ENCODE measurements at regions not wholly inside any gene's neighbourhood (a gene's known extent, or its start where the extent isn't known, plus 50 kb on each side); places are given as distances from the start of the nearest gene placed in this dataset.

DNA sequence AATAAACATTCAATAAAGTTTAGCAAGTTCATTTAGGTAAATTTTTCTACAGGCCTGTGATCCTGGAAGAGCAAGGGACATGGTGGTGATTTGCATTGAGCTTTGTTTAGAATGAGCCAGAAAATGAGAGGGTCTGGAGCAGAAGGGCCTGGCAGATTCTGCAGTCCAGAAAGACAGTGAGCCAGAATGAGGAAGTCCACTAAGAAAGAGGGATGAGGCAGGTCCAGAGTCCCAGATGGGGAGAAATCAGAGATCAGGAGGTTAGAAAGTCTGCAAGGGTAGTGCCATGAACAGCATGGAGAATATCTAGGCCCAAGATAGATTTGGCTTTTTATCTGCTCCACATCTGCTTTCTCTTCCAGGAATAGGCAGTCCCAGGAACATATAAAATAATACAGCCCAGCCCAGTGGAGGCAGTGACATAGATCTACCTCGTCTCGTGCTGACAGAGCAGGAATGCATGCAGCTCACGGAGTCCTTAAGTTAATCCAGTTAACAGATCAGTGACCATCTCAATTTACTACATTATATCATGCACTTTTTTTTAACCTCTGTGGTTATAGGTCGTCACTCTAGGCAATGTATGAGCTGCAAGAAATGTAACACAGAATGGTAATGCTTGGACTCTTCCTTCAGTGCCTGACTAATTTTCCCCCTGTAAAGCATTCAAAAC, 429.0 kb downstream of the SUCLG1 start:
- POLR2A ChIA-PET: no interaction called here
- CTCF ChIA-PET: no interaction called here
- H3K27ac Mint-ChIP-seq: no peak overlapping the region
- no peak overlapping the region for H3K27ac ChIP-seq (ENCODE audit: low read depth in 1 of 2, low read length in 2 of 2)
- no peak for DNase-seq
- H3K36me3 Mint-ChIP-seq (ENCODE audit: low read depth): no peaks in the 10 kb centered on the region
- H3K27me3 ChIP-seq (ENCODE audit: control insufficient read depth in 1 of 2, insufficient read depth in 2 of 2, low read length in 2 of 2): no peaks in the 10 kb centered on the region
- no peaks in the 10 kb centered on the region for H3K9me3 Mint-ChIP-seq
- ATAC-seq (ENCODE audit: poor library complexity): no peak
- H3K4me3 ChIP-seq (ENCODE audit: low read length): no peak overlapping the region
- no peaks in the 10 kb centered on the region for H3K9me3 ChIP-seq (ENCODE audit: control insufficient read depth in 1 of 2, insufficient read depth in 1 of 2, low read length in 2 of 2)
- no peaks in the 10 kb centered on the region for H3K4me1 ChIP-seq (ENCODE audit: insufficient read depth, low read length)
- intact Hi-C loops (cut with DNase I, micrococcal nuclease): no loop called here
- H3K36me3 ChIP-seq (ENCODE audit: insufficient read depth, low read length): no peaks in the 10 kb centered on the region
- no peaks in the 10 kb centered on the region for H3K27me3 Mint-ChIP-seq
- no peak for TF ChIP-seq CTCF (IDR thresholded peaks at IDR 0.05)
- no peak overlapping the region for H3K4me3 Mint-ChIP-seq
- H3K4me1 Mint-ChIP-seq (ENCODE audit: low read depth): peaks cover 8% of the 10 kb centered on the region

DNA sequence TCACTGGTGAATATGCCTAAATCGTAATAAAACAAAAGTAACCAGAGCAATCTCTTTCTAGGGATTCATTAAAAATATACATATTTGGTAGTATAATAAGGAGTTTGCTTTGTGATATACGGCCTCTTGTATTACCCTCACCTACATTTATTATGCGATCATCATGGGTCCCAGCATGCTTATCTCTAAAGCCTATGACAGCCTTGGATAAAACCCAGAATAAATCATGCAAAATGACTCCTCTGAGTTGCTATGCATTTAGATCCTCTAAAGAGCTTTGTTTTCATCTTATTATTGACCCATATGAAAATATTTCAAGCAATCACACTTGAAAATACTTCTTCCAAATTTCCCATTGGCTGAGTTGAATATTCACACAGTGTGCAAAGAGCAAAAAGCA, 432.3 kb downstream of the SUCLG1 start:
- no peaks in the 10 kb centered on the region for H3K4me1 ChIP-seq (ENCODE audit: insufficient read depth, low read length)
- no peaks in the 10 kb centered on the region for H3K27me3 ChIP-seq (ENCODE audit: control insufficient read depth in 1 of 2, insufficient read depth in 2 of 2, low read length in 2 of 2)
- CTCF ChIA-PET: no interaction called here
- no peak for ATAC-seq (ENCODE audit: poor library complexity)
- no peaks in the 10 kb centered on the region for H3K36me3 ChIP-seq (ENCODE audit: insufficient read depth, low read length)
- H3K9me3 ChIP-seq (ENCODE audit: control insufficient read depth in 1 of 2, insufficient read depth in 1 of 2, low read length in 2 of 2): no peaks in the 10 kb centered on the region
- no peaks in the 10 kb centered on the region for H3K4me1 Mint-ChIP-seq (ENCODE audit: low read depth)
- H3K27me3 Mint-ChIP-seq: peaks cover 8% of the 10 kb centered on the region
- H3K36me3 Mint-ChIP-seq (ENCODE audit: low read depth): no peaks in the 10 kb centered on the region
- H3K9me3 Mint-ChIP-seq: no peaks in the 10 kb centered on the region
- POLR2A ChIA-PET: no interaction called here
- DNase-seq: no peak
- H3K4me3 Mint-ChIP-seq: no peak overlapping the region
- H3K27ac Mint-ChIP-seq: no peak overlapping the region
- intact Hi-C loops (cut with DNase I, micrococcal nuclease): no loop called here
- H3K27ac ChIP-seq (ENCODE audit: low read depth in 1 of 2, low read length in 2 of 2): no peak overlapping the region
- TF ChIP-seq CTCF (IDR thresholded peaks at IDR 0.05): no peak
- H3K4me3 ChIP-seq (ENCODE audit: low read length): no peak overlapping the region

DNA sequence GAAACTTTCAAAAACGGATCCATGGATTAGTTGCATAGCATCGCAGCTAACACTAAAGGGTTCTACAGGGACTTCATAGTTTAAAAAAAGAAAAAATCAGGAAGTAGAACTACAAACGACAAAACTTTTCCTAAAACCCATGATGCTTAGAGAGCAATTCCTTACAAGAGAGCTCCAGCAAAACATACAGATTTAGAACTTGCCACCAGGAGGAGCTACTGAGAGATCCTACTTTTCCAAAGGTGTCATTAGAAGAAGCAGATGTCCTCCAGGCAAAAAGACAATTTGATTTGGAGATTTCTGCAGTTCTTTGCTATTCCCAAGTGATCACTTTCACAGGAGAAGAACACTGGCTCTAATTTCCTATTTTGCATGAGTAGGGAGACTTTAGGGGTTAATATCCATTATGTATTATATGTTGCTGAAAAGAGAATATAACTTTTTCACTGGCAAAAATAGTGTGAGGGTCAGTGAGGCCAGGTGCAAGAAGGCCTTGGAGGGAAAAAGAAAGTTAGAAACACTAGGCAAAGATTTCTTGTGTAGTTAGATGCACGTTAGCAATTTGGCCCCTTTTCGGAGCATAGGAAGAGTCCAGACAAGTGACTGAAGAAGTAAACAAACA, 436.2 kb downstream of the SUCLG1 start:
- peaks cover 8% of the 10 kb centered on the region for H3K27me3 Mint-ChIP-seq
- ATAC-seq (ENCODE audit: poor library complexity) (no peak), DNase-seq (peak in 3 of 14 experiments; percentile 33 to 46 (median 43))
- H3K27ac Mint-ChIP-seq: no peak overlapping the region
- H3K27me3 ChIP-seq (ENCODE audit: control insufficient read depth in 1 of 2, insufficient read depth in 2 of 2, low read length in 2 of 2): no peaks in the 10 kb centered on the region
- H3K36me3 ChIP-seq (ENCODE audit: insufficient read depth, low read length): no peaks in the 10 kb centered on the region
- no peaks in the 10 kb centered on the region for H3K9me3 ChIP-seq (ENCODE audit: control insufficient read depth in 1 of 2, insufficient read depth in 1 of 2, low read length in 2 of 2)
- H3K36me3 Mint-ChIP-seq (ENCODE audit: low read depth): no peaks in the 10 kb centered on the region
- POLR2A ChIA-PET: no interaction called here
- TF ChIP-seq CTCF (IDR thresholded peaks at IDR 0.05): no peak
- H3K9me3 Mint-ChIP-seq: no peaks in the 10 kb centered on the region
- H3K4me3 ChIP-seq (ENCODE audit: low read length): no peak overlapping the region
- H3K4me1 ChIP-seq (ENCODE audit: insufficient read depth, low read length): no peaks in the 10 kb centered on the region
- H3K4me3 Mint-ChIP-seq: no peak overlapping the region
- no peak overlapping the region for H3K27ac ChIP-seq (ENCODE audit: low read depth in 1 of 2, low read length in 2 of 2)
- no peaks in the 10 kb centered on the region for H3K4me1 Mint-ChIP-seq (ENCODE audit: low read depth)
- CTCF ChIA-PET: no interaction called here
- intact Hi-C loops (cut with DNase I, micrococcal nuclease): loop anchor here in 1 of 2 experiments (5.0 kb wide), 2 partner anchors 279 to 1264 kb away; no protein-coding TSS in a partner anchor
